Hippocampal formation (tissue), 2 donors: ENCODE measurements at regions not wholly inside any gene's neighbourhood (a gene's known extent, or its start where the extent isn't known, plus 50 kb on each side); places are given as distances from the start of the nearest gene placed in this dataset.

Experiments used
- DNase-seq, 2 donors: peaks; one replicate each; lab custom pipeline; 2025; lab: John Stamatoyannopoulos, UW

GRCh38 chr4:38311495-38312126, 351.4 kb downstream of the PTTG2 start:
- no peak for DNase-seq

GRCh38 chr4:38313175-38313574, 350.8 kb upstream of the KLF3 start:
- no peak for DNase-seq

GRCh38 chr4:38313999-38314561, 349.9 kb upstream of the KLF3 start:
- no peak for DNase-seq

- DNase-seq, result no peak
Measured at GRCh38 chr4:38314663-38315062, 349.3 kb upstream of the KLF3 start.

GRCh38 chr4:38315286-38315685, 348.7 kb upstream of the KLF3 start:
- no peak for DNase-seq

- no peak for DNase-seq
Measured at GRCh38 chr4:38316045-38316444, 348.0 kb upstream of the KLF3 start.

GRCh38 chr4:38317041-38317674, 346.8 kb upstream of the KLF3 start:
- DNase-seq, result no peak

- peak; percentile 72 to 75 for DNase-seq
Measured at GRCh38 chr4:38318737-38319455, 345.1 kb upstream of the KLF3 start.

GRCh38 chr4:38319456-38320342, 344.3 kb upstream of the KLF3 start:
- DNase-seq, result peak; percentile 74 to 86

GRCh38 chr4:38320343-38320695, 343.7 kb upstream of the KLF3 start:
- no peak for DNase-seq

GRCh38 chr4:38320833-38321232, 343.2 kb upstream of the KLF3 start:
- DNase-seq, result no peak

- no peak for DNase-seq
Measured at GRCh38 chr4:38322714-38323113, 341.3 kb upstream of the KLF3 start.

- no peak for DNase-seq
Measured at GRCh38 chr4:38323141-38323641, 340.8 kb upstream of the KLF3 start.

GRCh38 chr4:38324861-38325628, 339.0 kb upstream of the KLF3 start:
- no peak for DNase-seq

GRCh38 chr4:38325629-38325913, 338.4 kb upstream of the KLF3 start:
- DNase-seq, result no peak

- DNase-seq, result no peak
Measured at GRCh38 chr4:38326499-38326898, 337.5 kb upstream of the KLF3 start.

GRCh38 chr4:38327174-38327573, 336.8 kb upstream of the KLF3 start:
- no peak for DNase-seq

GRCh38 chr4:38328989-38329729, 334.8 kb upstream of the KLF3 start:
- no peak for DNase-seq

GRCh38 chr4:38330321-38330720, 333.7 kb upstream of the KLF3 start:
- no peak for DNase-seq

- no peak for DNase-seq
Measured at GRCh38 chr4:38330936-38331335, 333.1 kb upstream of the KLF3 start.

- DNase-seq, result no peak
Measured at GRCh38 chr4:38332699-38333098, 331.3 kb upstream of the KLF3 start.
